ENCODE measurements at regions not wholly inside any gene's neighbourhood (a gene's known extent, or its start where the extent isn't known, plus 50 kb on each side); places are given as distances from the start of the nearest gene placed in this dataset.

DNA sequence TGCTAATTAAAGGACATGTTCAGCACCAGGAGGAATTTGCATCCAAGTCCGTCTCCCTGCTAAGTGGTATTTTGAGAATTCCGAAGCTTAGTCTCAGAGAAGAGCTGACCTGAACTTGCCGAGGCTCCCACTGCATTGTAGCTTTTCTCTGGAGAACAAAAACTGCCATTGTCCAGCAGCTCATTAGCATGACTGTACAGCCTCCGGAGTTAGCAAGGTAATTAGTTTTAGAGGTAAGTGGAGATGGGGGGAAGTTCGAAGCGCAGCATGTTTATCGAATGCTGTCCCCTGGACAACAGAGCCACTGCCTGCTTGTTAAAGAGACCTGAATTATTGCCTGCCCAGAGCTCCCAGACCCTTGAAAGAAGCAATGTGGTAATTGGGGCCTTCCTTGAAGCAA, 160.3 kb upstream of the PELI2 start:
- intact Hi-C loops (cut with micrococcal nuclease) = no loop called here
- CTCF ChIA-PET = interaction anchor here (1.0 kb wide), 1 partner anchor 227 kb away, joined by 3 read pairs; no protein-coding TSS in a partner anchor

GRCh38 chr14:55963295-55963694, 154.9 kb upstream of the PELI2 start:
- DNase-seq (ENCODE audit: low read depth, low spot score) (no peak), FAIRE-seq (no peak)
- Histone ChIP-seq H4K20me1 (replicated peaks; ENCODE audit: control insufficient read depth, extremely low read depth, insufficient read depth, low read length) (no peaks in the 10 kb centered on the region), H3K4me1 (ENCODE audit: control insufficient read depth, extremely low read depth, insufficient read depth, low read length) (no peaks in the 10 kb centered on the region), H3K9me3 (replicated peaks; ENCODE audit: control insufficient read depth, insufficient read depth, low read length) (no peaks in the 10 kb centered on the region), H3K27ac (ENCODE audit: insufficient read depth, low read depth, low read length) (no peak overlapping the region), H3K79me2 (ENCODE audit: control insufficient read depth, insufficient read depth, low read length) (no peaks in the 10 kb centered on the region), H3K9me1 (replicated peaks; ENCODE audit: control insufficient read depth, extremely low read depth, insufficient read depth, low read length) (no peaks in the 10 kb centered on the region), H3K9ac (replicated peaks; ENCODE audit: extremely low read depth, insufficient read depth, low read length) (no peak overlapping the region), H3K27me3 (ENCODE audit: control insufficient read depth in 2 of 2, insufficient read depth in 2 of 2, low read length in 2 of 2) (no peaks in the 10 kb centered on the region), H3K4me2 (ENCODE audit: insufficient read depth, low read length) (no peak overlapping the region), H3K4me3 (replicated peaks in 1 of 3; ENCODE audit: insufficient read depth in 1 of 3, low read depth in 1 of 3, low read length in 3 of 3) (no peak overlapping the region), H3K36me3 (ENCODE audit: control insufficient read depth in 2 of 2, extremely low read depth in 1 of 2, insufficient read depth in 2 of 2, low read length in 2 of 2) (no peaks in the 10 kb centered on the region), H2AFZ (ENCODE audit: low read depth, low read length) (no peak overlapping the region)
- TF ChIP-seq POLR2AphosphoS5 (IDR thresholded peaks at IDR 0.05; ENCODE audit: insufficient read depth, low read depth, low read length) (no peak), POLR2A (IDR thresholded peaks at IDR 0.05; ENCODE audit: low read depth, low read length) (no peak)
- POLR2A ChIA-PET = no interaction called here
- dilution Hi-C loops (cut with MboI; ENCODE audit: extremely low pct_ligation_motif_present, low sequenced_read_pairs) (no loop called here), intact Hi-C loops (cut with micrococcal nuclease) (no loop called here)
- CTCF ChIA-PET = no interaction called here
- BruUV-seq (replicated peaks) = no TSS peak

More for the DNA sequence above, 160.3 kb upstream of the PELI2 start:
- Histone ChIP-seq H3K9me3 (replicated peaks; ENCODE audit: control insufficient read depth, insufficient read depth, low read length) (no peaks in the 10 kb centered on the region), H3K4me1 (ENCODE audit: control insufficient read depth, extremely low read depth, insufficient read depth, low read length) (no peaks in the 10 kb centered on the region), H3K27me3 (ENCODE audit: control insufficient read depth in 2 of 2, insufficient read depth in 2 of 2, low read length in 2 of 2) (peaks cover 9 to 11% of the 10 kb centered on the region in 2 experiments), H3K9me1 (replicated peaks; ENCODE audit: control insufficient read depth, extremely low read depth, insufficient read depth, low read length) (no peaks in the 10 kb centered on the region), H3K27ac (ENCODE audit: insufficient read depth, low read depth, low read length) (no peak overlapping the region), H3K4me2 (ENCODE audit: insufficient read depth, low read length) (no peak overlapping the region), H3K79me2 (ENCODE audit: control insufficient read depth, insufficient read depth, low read length) (no peaks in the 10 kb centered on the region), H2AFZ (ENCODE audit: low read depth, low read length) (no peak overlapping the region), H3K4me3 (replicated peaks in 1 of 3; ENCODE audit: insufficient read depth in 1 of 3, low read depth in 1 of 3, low read length in 3 of 3) (no peak overlapping the region), H4K20me1 (replicated peaks; ENCODE audit: control insufficient read depth, extremely low read depth, insufficient read depth, low read length) (no peaks in the 10 kb centered on the region), H3K36me3 (ENCODE audit: control insufficient read depth in 2 of 2, extremely low read depth in 1 of 2, insufficient read depth in 2 of 2, low read length in 2 of 2) (no peaks in the 10 kb centered on the region), H3K9ac (replicated peaks; ENCODE audit: extremely low read depth, insufficient read depth, low read length) (no peak overlapping the region)
- FAIRE-seq (no peak), DNase-seq (ENCODE audit: low read depth, low spot score) (no peak)
- TF ChIP-seq POLR2A (IDR thresholded peaks at IDR 0.05; ENCODE audit: low read depth, low read length) (no peak), CTCF (IDR thresholded peaks at IDR 0.05; ENCODE audit: extremely low read depth in 1 of 2, insufficient read depth in 1 of 2, low read depth in 1 of 2, low read length in 2 of 2) (no peak)
- POLR2A ChIA-PET = no interaction called here
- BruUV-seq (replicated peaks) = no TSS peak
- dilution Hi-C loops (cut with MboI; ENCODE audit: extremely low pct_ligation_motif_present, low sequenced_read_pairs) = no loop called here
